ENCODE measurements at regions not wholly inside any gene's neighbourhood (a gene's known extent, or its start where the extent isn't known, plus 50 kb on each side); places are given as distances from the start of the nearest gene placed in this dataset.
"Not testable (repeated sequence)": the region's sequence is repeated elsewhere in the genome, so short reads cannot be mapped to it uniquely, and the experiment has no call there.

- DNase-seq (ENCODE audit: insufficient read length, low spot score); FAIRE-seq: not testable (repeated sequence)
Observed at GRCh38 chr20:30581839-30582238, 675.6 kb upstream of the DEFB115 start.

DNA sequence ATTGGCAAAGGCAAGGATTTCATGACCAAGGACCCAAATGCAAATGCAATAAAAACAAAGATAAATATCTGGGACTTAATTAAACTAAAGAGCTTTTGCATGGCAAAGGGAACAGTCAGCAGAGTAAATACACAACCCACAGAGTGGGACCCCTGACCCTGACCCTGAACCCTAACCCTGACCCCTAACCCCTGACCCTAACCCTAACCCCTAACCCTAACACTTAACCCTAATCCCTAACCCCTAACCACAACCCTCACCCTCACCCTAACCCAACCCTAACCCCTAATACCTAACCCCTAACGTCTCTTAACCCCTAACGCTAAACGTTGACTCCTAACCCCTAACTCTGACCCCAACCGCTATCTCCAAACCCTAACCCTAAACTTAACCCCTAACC lies 673.1 kb upstream of the DEFB115 start:
- not testable (repeated sequence) for FAIRE-seq; DNase-seq (ENCODE audit: insufficient read length, low spot score)

GRCh38 chr20:30585244-30585796 lies 672.1 kb upstream of the DEFB115 start:
- FAIRE-seq = not testable (repeated sequence)

GRCh38 chr20:30586178-30586577 lies 671.3 kb upstream of the DEFB115 start:
- DNase-seq (ENCODE audit: insufficient read length, low spot score); FAIRE-seq: not testable (repeated sequence)

More at GRCh38 chr20:30585244-30585796, 672.1 kb upstream of the DEFB115 start:
- DNase-seq (ENCODE audit: insufficient read length, low spot score) = not testable (repeated sequence)

DNA sequence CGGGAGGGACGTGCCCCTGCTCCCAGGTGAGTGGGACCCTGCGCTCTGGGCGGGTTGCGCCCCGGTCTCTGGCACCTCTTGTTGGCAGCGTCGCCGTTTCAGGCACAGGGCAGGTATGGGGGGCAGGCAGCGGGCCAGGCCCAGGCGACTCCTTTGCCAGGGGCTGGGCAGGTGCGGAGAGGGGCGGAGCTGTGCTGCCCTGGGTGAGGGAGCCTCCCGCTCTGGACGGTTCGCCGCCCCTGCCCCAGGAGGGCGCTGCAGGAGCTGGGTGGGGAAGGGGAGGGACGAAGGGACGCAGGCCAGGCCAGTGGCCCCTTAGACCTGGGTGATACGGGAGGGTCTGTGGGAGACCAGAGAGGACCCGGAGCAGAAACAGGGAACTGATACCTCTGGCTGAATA lies 663.9 kb upstream of the DEFB115 start:
- DNase-seq (ENCODE audit: insufficient read length, low spot score) (no peak), FAIRE-seq (no peak)

- DNase-seq (ENCODE audit: insufficient read length, low spot score) (no peak), FAIRE-seq (no peak)
Observed at GRCh38 chr20:30594112-30594511, 663.4 kb upstream of the DEFB115 start.

- DNase-seq (ENCODE audit: insufficient read length, low spot score) (no peak), FAIRE-seq (no peak)
Observed at GRCh38 chr20:30595698-30596097, 661.8 kb upstream of the DEFB115 start.

- not testable (repeated sequence) for FAIRE-seq
Observed at GRCh38 chr20:30597429-30597828, 660.0 kb upstream of the DEFB115 start.

GRCh38 chr20:30598460-30599230 lies 658.8 kb upstream of the DEFB115 start:
- no peak for FAIRE-seq

More at GRCh38 chr20:30597429-30597828, 660.0 kb upstream of the DEFB115 start:
- not testable (repeated sequence) for DNase-seq (ENCODE audit: insufficient read length, low spot score)

DNA sequence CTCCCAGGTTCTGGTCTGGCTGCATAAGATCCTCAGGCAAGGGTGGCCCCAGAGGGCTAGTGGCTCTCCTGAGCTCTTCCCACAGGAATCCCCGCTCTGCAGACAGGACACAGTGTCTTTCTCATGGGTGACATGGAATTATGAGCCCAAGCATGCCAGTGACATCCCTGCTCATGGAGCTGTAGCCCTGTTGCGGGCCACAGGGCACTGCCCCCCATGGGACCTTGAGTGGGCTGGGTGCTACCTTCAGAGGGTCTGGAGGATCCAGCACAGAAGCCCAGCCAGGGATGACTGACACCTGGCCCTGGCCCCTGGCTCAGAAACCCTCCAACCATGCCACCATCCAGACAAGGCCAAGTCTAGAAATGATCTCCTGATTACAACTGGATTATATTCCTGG lies 657.5 kb upstream of the DEFB115 start:
- DNase-seq (ENCODE audit: insufficient read length, low spot score) (no peak), FAIRE-seq (no peak)

More at GRCh38 chr20:30598460-30599230, 658.8 kb upstream of the DEFB115 start:
- DNase-seq (ENCODE audit: insufficient read length, low spot score) = no peak

GRCh38 chr20:30601974-30602373 lies 655.5 kb upstream of the DEFB115 start:
- DNase-seq (ENCODE audit: insufficient read length, low spot score) (no peak), FAIRE-seq (no peak)

- DNase-seq (ENCODE audit: insufficient read length, low spot score) (no peak), FAIRE-seq (no peak)
Observed at GRCh38 chr20:30602424-30602823, 655.0 kb upstream of the DEFB115 start.

- FAIRE-seq = no peak
- DNase-seq (ENCODE audit: insufficient read length, low spot score) = no peak
Observed at GRCh38 chr20:30606990-30607389, 650.5 kb upstream of the DEFB115 start.

DNA sequence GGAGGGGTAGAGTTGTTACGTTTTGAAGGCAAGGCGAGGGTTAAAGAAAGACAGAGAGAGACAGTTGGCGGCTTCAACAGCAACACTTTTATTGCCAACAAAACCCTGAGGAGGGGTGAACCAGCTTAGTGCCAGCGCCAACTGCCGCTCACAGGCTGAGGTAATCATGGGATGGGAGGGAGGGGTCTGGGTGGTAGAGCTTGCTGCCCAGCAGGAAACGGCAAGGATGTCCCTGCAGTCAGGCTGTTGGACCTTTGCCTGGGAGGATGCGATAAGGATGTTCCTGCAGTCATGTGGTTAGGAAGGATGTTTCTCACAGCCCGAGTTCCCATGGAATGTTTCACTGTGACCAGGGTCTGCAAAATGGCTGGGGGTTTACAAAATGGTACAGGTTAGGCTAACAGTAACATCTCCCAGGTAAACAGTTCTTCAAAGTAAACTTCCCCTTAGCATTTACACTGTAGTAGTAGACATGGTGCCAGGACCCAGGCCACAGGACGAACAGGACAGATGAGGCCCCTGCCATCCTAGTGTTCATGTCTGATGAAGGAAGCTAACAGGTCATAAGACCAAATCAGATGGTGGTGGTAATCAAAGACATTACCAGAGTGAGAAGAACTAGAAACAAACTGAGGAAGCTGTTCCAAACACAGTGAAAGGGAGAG lies 647.3 kb upstream of the DEFB115 start:
- FAIRE-seq (no peak), DNase-seq (ENCODE audit: insufficient read length, low spot score) (no peak)

DNA sequence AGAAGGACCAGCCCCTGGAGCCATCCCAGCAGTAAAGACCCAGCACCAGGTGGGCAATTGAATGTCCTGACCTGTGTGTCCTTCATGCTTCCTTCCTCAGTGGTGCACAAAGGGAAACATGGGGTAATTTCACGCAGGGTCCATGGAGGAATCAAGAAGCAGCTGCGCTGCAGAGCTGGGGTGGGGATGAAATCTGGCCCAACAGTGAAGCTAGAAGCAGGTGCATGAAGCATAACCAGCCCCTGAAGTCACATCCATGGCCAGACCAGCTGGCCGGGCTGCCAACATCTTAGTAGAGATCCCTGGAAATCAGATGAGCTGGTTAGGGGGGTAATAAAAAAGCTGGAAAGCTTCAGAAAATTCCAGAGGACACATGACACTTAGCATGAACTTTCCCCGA lies 646.7 kb upstream of the DEFB115 start:
- FAIRE-seq (no peak), DNase-seq (ENCODE audit: insufficient read length, low spot score) (no peak)

GRCh38 chr20:30611239-30611984 lies 646.1 kb upstream of the DEFB115 start:
- no peak for FAIRE-seq

GRCh38 chr20:30612344-30612743 lies 645.1 kb upstream of the DEFB115 start:
- DNase-seq (ENCODE audit: insufficient read length, low spot score) (no peak), FAIRE-seq (no peak)

More at GRCh38 chr20:30611239-30611984, 646.1 kb upstream of the DEFB115 start:
- DNase-seq (ENCODE audit: insufficient read length, low spot score) = no peak

GRCh38 chr20:30621346-30621745 lies 636.1 kb upstream of the DEFB115 start:
- not testable (repeated sequence) for DNase-seq (ENCODE audit: insufficient read length, low spot score)

GRCh38 chr20:30624310-30624709 lies 633.2 kb upstream of the DEFB115 start:
- not testable (repeated sequence) for FAIRE-seq; DNase-seq (ENCODE audit: insufficient read length, low spot score)

More at GRCh38 chr20:30621346-30621745, 636.1 kb upstream of the DEFB115 start:
- not testable (repeated sequence) for FAIRE-seq

DNA sequence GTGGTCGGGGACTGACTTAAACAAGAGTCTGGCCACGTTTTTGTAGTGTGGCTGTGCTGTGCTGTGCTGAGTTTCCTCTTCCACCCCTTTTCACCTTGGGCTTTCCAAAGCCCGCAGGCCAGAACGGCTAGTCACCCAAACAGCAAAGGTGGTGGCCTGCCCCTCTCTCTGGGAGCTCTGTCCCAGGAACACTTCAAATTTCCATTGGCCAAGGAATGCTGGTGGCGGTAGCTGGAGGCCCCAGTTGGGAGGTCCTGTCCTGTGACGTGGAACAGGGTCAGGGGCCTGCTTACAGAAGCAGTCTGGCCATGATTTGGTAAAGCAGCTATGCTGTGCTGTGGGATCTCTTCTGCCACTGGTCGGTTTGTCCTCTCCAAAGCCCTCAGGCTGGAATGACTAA lies 628.1 kb upstream of the DEFB115 start:
- FAIRE-seq; DNase-seq (ENCODE audit: insufficient read length, low spot score): not testable (repeated sequence)

GRCh38 chr20:30630761-30631160 lies 626.7 kb upstream of the DEFB115 start:
- no peak for DNase-seq (ENCODE audit: insufficient read length, low spot score)
- FAIRE-seq = no peak
